H9 (cell line): ENCODE measurements at regions not wholly inside any gene's neighbourhood (a gene's known extent, or its start where the extent isn't known, plus 50 kb on each side); places are given as distances from the start of the nearest gene placed in this dataset.

Experiments
- DNase-seq: peaks from one replicate; pipeline ENCODE4 v3.0.0-alpha.2; 2017
- H2AFZ ChIP-seq: one replicate; pipeline ENCODE4 v1.6.1; 2013; ENCODE audit warnings: mild to moderate bottlenecking, low read length, control low read depth, moderate library complexity
- H2AK5ac ChIP-seq: 2 replicates; pipeline ENCODE4 v1.6.1; 2013; ENCODE audit warnings: low read length, control low read depth, mixed read lengths; ENCODE audit not compliant: insufficient read length
- H2BK120ac ChIP-seq: one replicate; pipeline ENCODE4 v1.6.1; 2013; ENCODE audit warnings: low read depth, mild to moderate bottlenecking, low read length, control low read depth, inconsistent platforms; ENCODE audit not compliant: poor library complexity, severe bottlenecking
- H2BK12ac ChIP-seq: 2 replicates; pipeline ENCODE4 v1.6.1; 2013; ENCODE audit warnings: low read length, control low read depth, mixed read lengths, low read depth; ENCODE audit not compliant: insufficient read length
- H2BK15ac ChIP-seq: 2 replicates; pipeline ENCODE4 v1.6.1; 2013; ENCODE audit warnings: low read depth, low read length, control low read depth
- H2BK20ac ChIP-seq: one replicate; pipeline ENCODE4 v1.6.1; 2013; ENCODE audit warnings: low read depth, mild to moderate bottlenecking, low read length, control low read depth, inconsistent platforms; ENCODE audit not compliant: poor library complexity, severe bottlenecking
- H2BK5ac ChIP-seq: 2 replicates; pipeline ENCODE4 v1.6.1; 2013; ENCODE audit warnings: low read length, control low read depth, mixed read lengths; ENCODE audit not compliant: insufficient read length
- H3K14ac ChIP-seq: 2 replicates; pipeline ENCODE4 v1.6.1; 2013; ENCODE audit warnings: low read length, control low read depth; ENCODE audit not compliant: insufficient read depth
- H3K18ac ChIP-seq: 2 replicates; pipeline ENCODE4 v1.6.1; 2013; ENCODE audit warnings: low read depth, mild to moderate bottlenecking, mixed read lengths, low read length, control low read depth; ENCODE audit not compliant: insufficient read length
- H3K23ac ChIP-seq: 2 replicates; pipeline ENCODE4 v1.6.1; 2013; ENCODE audit warnings: low read length, control low read depth, mixed read lengths, low read depth; ENCODE audit not compliant: insufficient read length
- H3K23me2 ChIP-seq: 2 replicates; pipeline ENCODE4 v1.6.1; 2013; ENCODE audit warnings: low read depth, mild to moderate bottlenecking, mixed read lengths, low read length, control low read depth; ENCODE audit not compliant: insufficient read length, poor library complexity, severe bottlenecking
- H3K27ac ChIP-seq: 2 replicates; pipeline ENCODE4 v1.5.1; 2013; ENCODE audit warnings: low read length, control low read depth, mixed read lengths, low read depth; ENCODE audit not compliant: insufficient read length
- H3K27me3 ChIP-seq: 2 replicates; pipeline ENCODE4 v1.6.1; 2013; ENCODE audit warnings: low read length, control low read depth, inconsistent platforms; ENCODE audit not compliant: insufficient read depth
- H3K4ac ChIP-seq: 2 replicates; pipeline ENCODE4 v1.6.1; 2013; ENCODE audit warnings: low read depth, mild to moderate bottlenecking, control low read depth, inconsistent platforms, low read length, moderate library complexity
- H3K4me1 ChIP-seq: 2 replicates; pipeline ENCODE4 v1.6.1; 2013; ENCODE audit warnings: low read length, control low read depth, inconsistent platforms; ENCODE audit not compliant: insufficient read depth
- H3K4me2 ChIP-seq: 2 replicates; pipeline ENCODE4 v1.6.1; 2013; ENCODE audit warnings: low read length, control low read depth, mixed read lengths; ENCODE audit not compliant: insufficient read length, insufficient read depth
- H3K56ac ChIP-seq: 2 replicates; pipeline ENCODE4 v1.6.1; 2013; ENCODE audit warnings: low read depth, mild to moderate bottlenecking, mixed read lengths, low read length, control low read depth; ENCODE audit not compliant: insufficient read length
- H3K79me1 ChIP-seq: 2 replicates; pipeline ENCODE4 v1.6.1; 2013; ENCODE audit warnings: low read depth, mild to moderate bottlenecking, moderate library complexity, low read length, control low read depth, inconsistent platforms; ENCODE audit not compliant: insufficient read depth, poor library complexity, severe bottlenecking
- H3K79me2 ChIP-seq: 2 replicates; pipeline ENCODE4 v1.6.1; 2013; ENCODE audit warnings: low read length, control low read depth, inconsistent platforms; ENCODE audit not compliant: insufficient read depth
- H3K9ac ChIP-seq: 2 replicates; pipeline ENCODE4 v1.6.1; 2013; ENCODE audit warnings: low read length, control low read depth, mixed read lengths; ENCODE audit not compliant: insufficient read length; ENCODE audit errors: extremely low read depth
- H3K9me3 ChIP-seq: one replicate; pipeline ENCODE4 v1.6.1; 2013; ENCODE audit warnings: low read depth, low read length, inconsistent platforms; ENCODE audit not compliant: control insufficient read depth
- H3T11ph ChIP-seq: one replicate; pipeline ENCODE4 v1.6.1; 2013; ENCODE audit warnings: mild to moderate bottlenecking, low read length, control low read depth, inconsistent platforms
- H4K20me1 ChIP-seq: one replicate; pipeline ENCODE4 v1.6.1; 2013; ENCODE audit not compliant: control insufficient read depth, insufficient read length, insufficient read depth
- H4K5ac ChIP-seq: 2 replicates; pipeline ENCODE4 v1.6.1; 2013; ENCODE audit warnings: low read depth, mild to moderate bottlenecking, mixed read lengths, low read length, control low read depth; ENCODE audit not compliant: insufficient read length
- H4K8ac ChIP-seq: replicated peaks from 2 replicates; pipeline ENCODE4 v1.6.1; 2013; ENCODE audit warnings: low read length, control low read depth, mixed read lengths, low read depth; ENCODE audit not compliant: insufficient read length
- H4K91ac ChIP-seq: 2 replicates; pipeline ENCODE4 v1.6.1; 2013; ENCODE audit warnings: low read depth, mild to moderate bottlenecking, moderate library complexity, mixed read lengths, low read length, control low read depth; ENCODE audit not compliant: insufficient read length
- H3K27ac Mint-ChIP-seq, 3 experiments: 2 replicates in 2 of 3; 3 replicates in 1 of 3; pipeline ENCODE4 v1.8.0; 2020 to 2021; ENCODE audit warnings: mixed read lengths in 3 of 3, mild to moderate bottlenecking in 1 of 3, moderate library complexity in 1 of 3
- H3K27me3 Mint-ChIP-seq: 2 replicates; pipeline ENCODE4 v1.8.0; 2021; ENCODE audit warnings: low read depth, mild to moderate bottlenecking, moderate library complexity, mixed read lengths
- H3K36me3 Mint-ChIP-seq, 3 experiments: 2 replicates in 2 of 3; 3 replicates in 1 of 3; pipeline ENCODE4 v1.8.0; 2020 to 2021; ENCODE audit warnings: low read depth in 3 of 3, mixed read lengths in 3 of 3; ENCODE audit not compliant: insufficient read depth in 1 of 3
- H3K4me1 Mint-ChIP-seq, 2 experiments: 2 replicates each; pipeline ENCODE4 v1.8.0; 2020; ENCODE audit warnings: mixed read lengths in 2 of 2
- H3K4me3 Mint-ChIP-seq, 2 experiments: 2 replicates in 1 of 2; 3 replicates in 1 of 2; pipeline ENCODE4 v1.8.0; 2020 to 2021; ENCODE audit warnings: mild to moderate bottlenecking in 2 of 2, mixed read lengths in 2 of 2, moderate library complexity in 1 of 2
- H3K9me3 Mint-ChIP-seq, 2 experiments: 2 replicates in 1 of 2; 3 replicates in 1 of 2; pipeline ENCODE4 v1.8.0; 2020; ENCODE audit warnings: mild to moderate bottlenecking in 2 of 2, mixed read lengths in 2 of 2, moderate library complexity in 1 of 2
- CTCF ChIP-seq: fragments of 200-600 bp; sonication (generic); conservative IDR thresholded peaks from 3 replicates; pipeline ENCODE4 v1.8.0; 2021; ENCODE audit warnings: antibody characterized with exemption, mild to moderate bottlenecking
- WGBS: extraction: QIAGEN DNeasy Blood & Tissue Kit; methylation state at CpG from one replicate; pipeline ENCODE4 v1.1.7; 2013; ENCODE audit warnings: missing lambda C conversion rate, low lambda C conversion rate, mixed read lengths; ENCODE audit not compliant: insufficient read length; ENCODE audit errors: extremely low coverage; 5-methylcytosine and 5-hydroxymethylcytosine counted together

- H3K4me2 ChIP-seq, result no peak overlapping the region
- no peak overlapping the region for H3K18ac ChIP-seq
- H3K79me1 ChIP-seq, result no peaks in the 10 kb centered on the region
- H4K20me1 ChIP-seq, result no peaks in the 10 kb centered on the region
- H3K27ac Mint-ChIP-seq, result peak overlapping the region; percentile 5 to 56 (median 21); a peak in 6 of 7 replicates
- no peaks in the 10 kb centered on the region for H3K23me2 ChIP-seq
- WGBS, result no CpG with 5 or more reads among the region's 3 CpGs
- no peak overlapping the region for H3K4ac ChIP-seq
- no peaks in the 10 kb centered on the region for H3K79me2 ChIP-seq
- TF ChIP-seq CTCF, result no peak; the same call in 2 of the 3 replicates
- no peak overlapping the region for H2AK5ac ChIP-seq
- no peak overlapping the region for H3K4me3 Mint-ChIP-seq
- no peak overlapping the region for H2BK12ac ChIP-seq
- no peak overlapping the region for H3K27ac ChIP-seq
- H3K23ac ChIP-seq, result no peak overlapping the region
- DNase-seq, result no peak
- no peak overlapping the region for H3T11ph ChIP-seq
- H4K8ac ChIP-seq, result no peak overlapping the region
- H3K4me1 ChIP-seq, result no peaks in the 10 kb centered on the region
- H2BK5ac ChIP-seq, result no peak overlapping the region
- H3K36me3 Mint-ChIP-seq, result peaks cover 0 to 4% (median 0%) of the 10 kb centered on the region in 3 experiments; a peak in 1 of 7 replicates
- no peaks in the 10 kb centered on the region for H3K27me3 Mint-ChIP-seq
- no peak overlapping the region for H2AFZ ChIP-seq
- H3K56ac ChIP-seq, result no peak overlapping the region
- no peaks in the 10 kb centered on the region for H3K27me3 ChIP-seq
- no peak overlapping the region for H2BK20ac ChIP-seq
- H2BK120ac ChIP-seq, result no peak overlapping the region
- peaks cover 0 to 4% of the 10 kb centered on the region in 2 experiments; a peak in 3 of 5 replicates for H3K9me3 Mint-ChIP-seq
- no peak overlapping the region for H2BK15ac ChIP-seq
- H3K9me3 ChIP-seq, result no peaks in the 10 kb centered on the region
- H4K91ac ChIP-seq, result no peak overlapping the region
- no peak overlapping the region for H3K9ac ChIP-seq
- H3K14ac ChIP-seq, result no peak overlapping the region
- H3K4me1 Mint-ChIP-seq, result peaks cover 14 to 19% of the 10 kb centered on the region in 2 experiments
- H4K5ac ChIP-seq, result no peak overlapping the region
Measured at GRCh38 chr3:178189854-178190253, 346.4 kb upstream of the KCNMB2 start.
